ENCODE measurements at regions not wholly inside any gene's neighbourhood (a gene's known extent, or its start where the extent isn't known, plus 50 kb on each side); places are given as distances from the start of the nearest gene placed in this dataset.

DNA sequence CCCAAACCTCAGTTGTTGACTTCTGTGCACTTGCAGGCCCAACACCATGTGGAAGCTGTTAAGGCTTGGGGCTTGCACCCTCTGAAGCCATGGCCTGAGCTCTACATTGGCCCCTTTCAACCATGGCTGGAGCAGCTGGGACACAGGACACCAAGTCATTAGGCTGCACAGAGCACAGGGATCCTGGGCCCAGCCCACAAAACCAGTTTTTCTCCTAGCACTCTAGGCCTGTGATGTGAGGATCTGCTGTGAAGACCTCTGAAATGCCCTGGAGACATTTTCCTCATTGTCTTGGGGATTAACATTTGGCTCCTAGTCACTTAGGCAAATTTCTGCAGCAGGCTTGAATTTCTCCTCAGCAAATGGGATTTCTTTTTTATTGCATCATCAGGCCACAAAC lies 1255.7 kb downstream of the ZPLD1 start:
- DNase-seq (ENCODE audit: low read depth), result no peak
- TF ChIP-seq, protein P1, sequence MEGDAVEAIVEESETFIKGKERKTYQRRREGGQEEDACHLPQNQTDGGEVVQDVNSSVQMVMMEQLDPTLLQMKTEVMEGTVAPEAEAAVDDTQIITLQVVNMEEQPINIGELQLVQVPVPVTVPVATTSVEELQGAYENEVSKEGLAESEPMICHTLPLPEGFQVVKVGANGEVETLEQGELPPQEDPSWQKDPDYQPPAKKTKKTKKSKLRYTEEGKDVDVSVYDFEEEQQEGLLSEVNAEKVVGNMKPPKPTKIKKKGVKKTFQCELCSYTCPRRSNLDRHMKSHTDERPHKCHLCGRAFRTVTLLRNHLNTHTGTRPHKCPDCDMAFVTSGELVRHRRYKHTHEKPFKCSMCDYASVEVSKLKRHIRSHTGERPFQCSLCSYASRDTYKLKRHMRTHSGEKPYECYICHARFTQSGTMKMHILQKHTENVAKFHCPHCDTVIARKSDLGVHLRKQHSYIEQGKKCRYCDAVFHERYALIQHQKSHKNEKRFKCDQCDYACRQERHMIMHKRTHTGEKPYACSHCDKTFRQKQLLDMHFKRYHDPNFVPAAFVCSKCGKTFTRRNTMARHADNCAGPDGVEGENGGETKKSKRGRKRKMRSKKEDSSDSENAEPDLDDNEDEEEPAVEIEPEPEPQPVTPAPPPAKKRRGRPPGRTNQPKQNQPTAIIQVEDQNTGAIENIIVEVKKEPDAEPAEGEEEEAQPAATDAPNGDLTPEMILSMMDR (IDR thresholded peaks at IDR 0.05; ENCODE audit: low read depth, low read length, missing control alignments), result no peak

DNA sequence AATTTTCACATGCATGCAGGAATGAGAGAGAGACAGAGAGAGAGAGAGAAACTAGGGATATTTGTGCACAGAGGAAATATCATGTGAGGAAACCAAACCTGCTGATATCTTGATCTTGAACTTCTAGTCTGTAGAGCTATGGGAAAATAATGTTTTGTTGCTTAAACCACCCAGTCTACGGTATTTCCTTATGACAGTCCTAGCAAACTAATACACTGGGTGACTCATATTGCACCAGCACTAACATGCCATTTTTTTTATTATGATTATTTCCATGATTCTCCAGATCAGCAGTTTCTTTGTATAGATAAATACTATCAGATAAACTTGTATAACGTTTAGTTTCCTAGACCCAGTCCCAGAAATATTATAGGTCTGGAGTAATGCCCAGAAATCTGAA lies 1259.0 kb downstream of the ZPLD1 start:
- TF ChIP-seq, protein P1 (IDR thresholded peaks at IDR 0.05; ENCODE audit: low read depth, low read length, missing control alignments), result no peak
- H3K4me3 ChIP-seq (ENCODE audit: low read depth, low read length), result no peak overlapping the region
- no peak for DNase-seq (ENCODE audit: low read depth)

More for the DNA sequence above, 1255.7 kb downstream of the ZPLD1 start:
- no peak overlapping the region for H3K4me3 ChIP-seq (ENCODE audit: low read depth, low read length)

DNA sequence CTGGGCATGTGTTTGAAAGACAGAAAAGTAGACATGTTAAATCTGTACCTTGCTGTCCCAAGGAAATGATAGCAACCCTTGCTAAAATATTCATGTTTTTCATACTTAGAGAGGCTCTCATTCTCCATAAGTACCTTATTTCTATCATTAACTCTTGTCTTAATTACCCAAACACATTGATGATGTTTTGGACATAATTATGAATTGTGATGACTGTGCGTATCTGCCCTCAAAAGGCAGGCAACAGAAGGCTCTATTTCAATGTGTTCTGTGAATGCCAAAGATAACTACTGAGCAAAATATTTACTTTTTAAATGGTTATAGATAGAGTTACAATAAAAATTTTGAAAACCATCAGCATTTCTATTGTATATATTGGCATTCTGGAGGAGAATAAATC lies 1263.8 kb downstream of the ZPLD1 start:
- H3K4me3 ChIP-seq (ENCODE audit: low read depth, low read length), result no peak overlapping the region

DNA sequence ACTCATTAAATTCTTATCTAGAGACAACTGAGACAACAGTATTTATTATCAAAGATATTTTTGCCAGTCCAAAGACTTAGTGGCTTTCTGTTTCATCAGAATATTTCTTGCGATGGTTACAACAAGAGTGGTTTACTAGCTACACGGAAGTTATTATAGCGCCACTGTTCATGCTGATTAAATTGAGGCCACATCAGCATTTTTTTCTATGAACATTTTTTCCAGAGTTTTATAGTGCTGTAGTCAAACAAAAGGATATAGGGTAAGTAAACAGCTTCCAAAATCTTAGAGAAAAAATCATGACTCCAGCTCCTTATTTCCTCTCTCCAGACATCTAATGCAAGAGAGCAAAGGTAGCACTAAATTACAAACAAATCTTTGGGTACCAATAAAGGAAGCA lies 1264.4 kb downstream of the ZPLD1 start:
- TF ChIP-seq, protein P1 (IDR thresholded peaks at IDR 0.05; ENCODE audit: low read depth, low read length, missing control alignments), result no peak
- DNase-seq (ENCODE audit: low read depth), result no peak

More for the DNA sequence above, 1263.8 kb downstream of the ZPLD1 start:
- TF ChIP-seq, protein P1 (IDR thresholded peaks at IDR 0.05; ENCODE audit: low read depth, low read length, missing control alignments), result no peak
- DNase-seq (ENCODE audit: low read depth), result no peak

DNA sequence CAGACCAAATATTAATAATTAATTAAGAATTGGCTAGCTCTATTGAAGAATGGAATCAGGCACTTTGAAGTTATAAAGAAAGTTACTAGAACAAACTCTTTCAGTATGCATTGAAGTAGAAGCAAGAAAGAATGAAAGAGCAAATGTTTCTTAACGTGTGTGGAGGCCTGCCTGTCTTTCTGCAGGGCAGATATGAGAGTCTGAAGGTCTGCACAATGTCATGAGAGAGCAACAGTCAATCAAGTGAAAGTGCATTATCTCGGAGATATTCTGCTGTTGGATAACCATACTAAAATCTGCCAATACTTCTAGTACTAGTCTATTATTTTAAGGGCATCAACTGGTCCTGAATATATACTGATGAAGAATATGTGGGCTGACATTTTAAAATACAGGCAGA lies 1270.8 kb downstream of the ZPLD1 start:
- TF ChIP-seq, protein P1 (IDR thresholded peaks at IDR 0.05; ENCODE audit: low read depth, low read length, missing control alignments), result no peak
- DNase-seq (ENCODE audit: low read depth), result no peak
- H3K4me3 ChIP-seq (ENCODE audit: low read depth, low read length), result no peak overlapping the region

More for the DNA sequence above, 1264.4 kb downstream of the ZPLD1 start:
- H3K4me3 ChIP-seq (ENCODE audit: low read depth, low read length), result no peak overlapping the region

DNA sequence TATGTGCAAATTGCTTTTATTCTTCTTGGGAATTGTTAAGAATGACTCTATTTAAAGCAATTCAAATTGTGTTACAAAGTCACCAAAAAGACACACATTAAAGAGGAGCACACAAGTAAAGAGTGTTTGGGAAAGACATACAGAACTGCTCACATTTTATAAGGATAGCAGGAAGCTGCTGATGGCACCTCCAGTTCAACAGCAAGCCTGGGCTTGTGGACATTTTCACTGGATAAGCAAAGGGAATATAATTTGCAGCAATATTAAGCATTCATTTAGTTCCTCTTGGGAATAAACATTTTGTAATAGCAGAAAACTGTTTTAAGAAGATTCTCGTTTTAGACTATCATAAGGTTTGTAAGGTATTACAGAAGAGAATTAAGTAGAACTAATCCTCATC lies 1271.9 kb downstream of the ZPLD1 start:
- TF ChIP-seq, protein P1 (IDR thresholded peaks at IDR 0.05; ENCODE audit: low read depth, low read length, missing control alignments), result no peak
- H3K4me3 ChIP-seq (ENCODE audit: low read depth, low read length), result no peak overlapping the region

DNA sequence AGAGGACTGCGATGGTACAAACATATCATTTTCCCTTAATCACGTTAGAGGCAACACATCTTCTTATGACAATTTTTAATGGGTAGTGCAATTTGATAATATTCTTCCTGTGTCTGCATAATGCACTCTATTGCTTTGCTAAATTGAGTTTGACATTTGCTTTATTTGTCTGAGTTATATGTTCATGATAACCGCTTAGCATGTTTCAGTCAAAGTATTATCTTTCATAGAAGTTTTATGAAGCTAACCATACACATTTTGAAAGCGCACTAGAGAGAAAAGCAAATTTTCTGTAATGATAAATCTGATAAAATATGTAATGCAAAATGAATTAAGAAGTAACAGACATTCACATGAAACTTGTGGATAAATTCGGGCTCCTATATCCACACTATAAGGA lies 1276.9 kb downstream of the ZPLD1 start:
- no peak overlapping the region for H3K4me3 ChIP-seq (ENCODE audit: low read depth, low read length)
- TF ChIP-seq, protein P1 (IDR thresholded peaks at IDR 0.05; ENCODE audit: low read depth, low read length, missing control alignments), result no peak

More for the DNA sequence above, 1271.9 kb downstream of the ZPLD1 start:
- no peak for DNase-seq (ENCODE audit: low read depth)

More for the DNA sequence above, 1276.9 kb downstream of the ZPLD1 start:
- no peak for DNase-seq (ENCODE audit: low read depth)

Measured in GM12864 (cell line).